HG02642 (cell line): ENCODE measurements at regions not wholly inside any gene's neighbourhood (a gene's known extent, or its start where the extent isn't known, plus 50 kb on each side); places are given as distances from the start of the nearest gene placed in this dataset.

Experiments used
- ATAC-seq: cut with Tn5 transposase; IDR thresholded peaks from one replicate; pipeline ENCODE4 v1.9.1; 2021; ENCODE audit warnings: mild to moderate bottlenecking; ENCODE audit not compliant: unreplicated experiment, poor library complexity

GRCh38 chr18:32545631-32546030 is 74.9 kb upstream of the GAREM1 start:
- ATAC-seq: no peak

- no peak for ATAC-seq
Measured at GRCh38 chr18:32544088-32544487, 73.4 kb upstream of the GAREM1 start.

- ATAC-seq: no peak
Measured at GRCh38 chr18:32542221-32542798, 71.6 kb upstream of the GAREM1 start.

GRCh38 chr18:32530947-32531651 is 60.4 kb upstream of the GAREM1 start:
- peak; percentile 71 for ATAC-seq

GRCh38 chr18:32529722-32530420 is 59.2 kb upstream of the GAREM1 start:
- no peak for ATAC-seq

- no peak for ATAC-seq
Measured at GRCh38 chr18:32520771-32521170, 50.1 kb upstream of the GAREM1 start.
